Activated CD8-positive, alpha-beta memory T cell treated with anti-CD3 and anti-CD28 coated beads, Interleukin-2, amount 50 U/mL, for 24 hours (primary cell): ENCODE measurements at regions not wholly inside any gene's neighbourhood (a gene's known extent, or its start where the extent isn't known, plus 50 kb on each side); places are given as distances from the start of the nearest gene placed in this dataset.

Experiments
- DNase-seq: peaks from one replicate; pipeline ENCODE4 v3.0.0-alpha.2; 2020; ENCODE audit errors: extremely low read depth

- DNase-seq: no peak
Observed at GRCh38 chr11:95389427-95389826, 158.4 kb upstream of the SESN3 start.

- DNase-seq: no peak
Observed at GRCh38 chr11:95388086-95388485, 157.1 kb upstream of the SESN3 start.

GRCh38 chr11:95387325-95387724, 156.3 kb upstream of the SESN3 start:
- no peak for DNase-seq

GRCh38 chr11:95385577-95385976, 154.6 kb upstream of the SESN3 start:
- DNase-seq: no peak

GRCh38 chr11:95379479-95379878, 148.5 kb upstream of the SESN3 start:
- no peak for DNase-seq

GRCh38 chr11:95378789-95379188, 147.8 kb upstream of the SESN3 start:
- DNase-seq: no peak

GRCh38 chr11:95378111-95378510, 147.1 kb upstream of the SESN3 start:
- no peak for DNase-seq

- no peak for DNase-seq
Observed at GRCh38 chr11:95375886-95376285, 144.9 kb upstream of the SESN3 start.

- no peak for DNase-seq
Observed at GRCh38 chr11:95375451-95375850, 144.4 kb upstream of the SESN3 start.

GRCh38 chr11:95374105-95374504, 143.1 kb upstream of the SESN3 start:
- DNase-seq: no peak

- DNase-seq: no peak
Observed at GRCh38 chr11:95373241-95373640, 142.2 kb upstream of the SESN3 start.

- DNase-seq: no peak
Observed at GRCh38 chr11:95372097-95372656, 141.2 kb upstream of the SESN3 start.

GRCh38 chr11:95371153-95371552, 140.2 kb upstream of the SESN3 start:
- DNase-seq: no peak

- DNase-seq: no peak
Observed at GRCh38 chr11:95367726-95368125, 136.7 kb upstream of the SESN3 start.

GRCh38 chr11:95365348-95365747, 134.3 kb upstream of the SESN3 start:
- no peak for DNase-seq

- DNase-seq: no peak
Observed at GRCh38 chr11:95364324-95365295, 133.6 kb upstream of the SESN3 start.

GRCh38 chr11:95363708-95364107, 132.7 kb upstream of the SESN3 start:
- DNase-seq: no peak

GRCh38 chr11:95363164-95363563, 132.2 kb upstream of the SESN3 start:
- DNase-seq: no peak

- no peak for DNase-seq
Observed at GRCh38 chr11:95361180-95361579, 130.2 kb upstream of the SESN3 start.

GRCh38 chr11:95360377-95361075, 129.5 kb upstream of the SESN3 start:
- no peak for DNase-seq

- DNase-seq: no peak
Observed at GRCh38 chr11:95359756-95360155, 128.8 kb upstream of the SESN3 start.

GRCh38 chr11:95359341-95359663, 128.3 kb upstream of the SESN3 start:
- no peak for DNase-seq
